B cell (primary cell): ENCODE measurements at regions not wholly inside any gene's neighbourhood (a gene's known extent, or its start where the extent isn't known, plus 50 kb on each side); places are given as distances from the start of the nearest gene placed in this dataset.

ENCODE experiments used
- ATAC-seq: fragments of 200-7000 bp; cut with Tn5 transposase; one replicate; pipeline ENCODE4 v1.10.0; 2021; ENCODE audit warnings: low read depth, mild to moderate bottlenecking, moderate number of reproducible peaks, moderate library complexity
- CTCF ChIA-PET: fragments of 350-600 bp; sonication (Branson Sonifier 250); formaldehyde crosslinking; loops from one replicate; lab custom pipeline; 2021; ENCODE audit warnings: antibody characterized with exemption, inconsistent platforms; lab: Charles Lee
- POLR2A ChIA-PET: fragments of 350-600 bp; sonication (Branson Sonifier 250); formaldehyde crosslinking; loops from one replicate; lab custom pipeline; 2021; ENCODE audit warnings: antibody characterized with exemption; lab: Charles Lee
- DNase-seq: peaks from one replicate; pipeline ENCODE4 v3.0.0; 2013
- H2AFZ ChIP-seq: 2 replicates; pipeline ENCODE4 v1.6.1; 2012; ENCODE audit warnings: mild to moderate bottlenecking, low read depth, low read length; ENCODE audit not compliant: insufficient read depth, poor library complexity, severe bottlenecking
- H3K27ac ChIP-seq, 2 donors: 1 replicate in 1 of 2; 2 replicates in 1 of 2; pipeline ENCODE4 v1.5.1; 2012 to 2013; ENCODE audit warnings: low read length in 2 of 2, mild to moderate bottlenecking in 2 of 2, moderate library complexity in 1 of 2
- H3K27me3 ChIP-seq, 4 experiments: fragments of 200-600 bp in 1 of 4; sonication (generic) in 1 of 4; replicated peaks in 1 of 4; 1 replicate in 2 of 4; 2 replicates in 2 of 4; pipeline versions ENCODE4 v1.6.1 to v1.7.0; 2013 to 2016; ENCODE audit warnings: low read length in 3 of 4, mild to moderate bottlenecking in 2 of 4, mixed read lengths in 1 of 4, moderate library complexity in 1 of 4; ENCODE audit not compliant: insufficient read depth in 4 of 4, control insufficient read depth in 3 of 4; ENCODE audit errors: control extremely low read depth in 1 of 4
- H3K36me3 ChIP-seq, 2 experiments: replicated peaks in 1 of 2; 1 replicate in 1 of 2; 2 replicates in 1 of 2; pipeline versions ENCODE4 v1.6.1 to v1.7.1; 2013; ENCODE audit warnings: low read length in 1 of 2; ENCODE audit not compliant: insufficient read depth in 2 of 2, control insufficient read depth in 1 of 2; ENCODE audit errors: control extremely low read depth in 1 of 2, extremely low read depth in 1 of 2
- H3K4me1 ChIP-seq, 2 donors: fragments of 200-600 bp in 1 of 2; sonication (generic) in 1 of 2; 1 replicate in 1 of 2; 2 replicates in 1 of 2; pipeline versions ENCODE4 v1.5.1 to v1.6.1; 2013 to 2017; ENCODE audit warnings: low read length in 2 of 2; ENCODE audit not compliant: control insufficient read depth in 2 of 2, insufficient read depth in 2 of 2
- H3K4me2 ChIP-seq: replicated peaks from 2 replicates; pipeline ENCODE3; 2012; ENCODE audit warnings: mild to moderate bottlenecking, low read depth, low read length; ENCODE audit not compliant: poor library complexity, severe bottlenecking
- H3K4me3 ChIP-seq, 5 experiments: fragments of 200-600 bp in 1 of 5; sonication (generic) in 1 of 5; 1 replicate in 3 of 5; 2 replicates in 2 of 5; pipeline versions ENCODE4 v1.5.1 to v1.7.0; 2011 to 2016; ENCODE audit warnings: low read length in 4 of 5, mild to moderate bottlenecking in 4 of 5, low read depth in 2 of 5, control low read depth in 1 of 5, moderate library complexity in 1 of 5; ENCODE audit not compliant: insufficient read depth in 1 of 5; ENCODE audit errors: control extremely low read depth in 1 of 5, extremely low read depth in 1 of 5
- H3K79me2 ChIP-seq: fragments of 200-600 bp; sonication (generic); one replicate; pipeline ENCODE4 v1.6.0; 2016; ENCODE audit warnings: low read length; ENCODE audit not compliant: control insufficient read depth, insufficient read depth
- H3K9ac ChIP-seq: fragments of 200-600 bp; sonication (generic); 2 replicates; pipeline ENCODE4 v1.6.1; 2017; ENCODE audit warnings: mild to moderate bottlenecking, low read length, moderate library complexity
- H3K9me3 ChIP-seq, 3 donors: one replicate each; pipeline versions ENCODE4 v1.6.1 to v1.7.1; 2013; ENCODE audit warnings: low read length in 2 of 3; ENCODE audit not compliant: control insufficient read depth in 2 of 3, insufficient read depth in 1 of 3; ENCODE audit errors: control extremely low read depth in 1 of 3
- H4K20me1 ChIP-seq: 2 replicates; pipeline ENCODE4 v1.6.0; 2012; ENCODE audit warnings: mild to moderate bottlenecking, low read length; ENCODE audit not compliant: insufficient read depth, control insufficient read depth, poor library complexity, severe bottlenecking
- H3K27ac Mint-ChIP-seq: one replicate; pipeline ENCODE4 v1.8.0; 2021; ENCODE audit warnings: mixed read lengths
- H3K27me3 Mint-ChIP-seq: one replicate; pipeline ENCODE4 v1.8.0; 2021; ENCODE audit warnings: mixed read lengths
- H3K4me1 Mint-ChIP-seq: one replicate; pipeline ENCODE4 v1.8.0; 2021; ENCODE audit warnings: mixed read lengths
- H3K4me3 Mint-ChIP-seq: one replicate; pipeline ENCODE4 v1.8.0; 2021; ENCODE audit warnings: mixed read lengths
- H3K9me3 Mint-ChIP-seq: one replicate; pipeline ENCODE4 v1.8.0; 2022; ENCODE audit warnings: mixed read lengths; ENCODE audit not compliant: insufficient read depth
- CTCF ChIP-seq: fragments of 200-600 bp; IDR thresholded peaks from one replicate; pipeline ENCODE4 v1.8.0; 2022; ENCODE audit warnings: antibody characterized with exemption, mild to moderate bottlenecking
- EZH2 ChIP-seq: IDR thresholded peaks from 2 replicates; pipeline ENCODE4 v1.6.1; 2012; ENCODE audit warnings: borderline replicate concordance, low read depth, mild to moderate bottlenecking, moderate library complexity, low read length; ENCODE audit not compliant: insufficient read depth, poor library complexity, severe bottlenecking
- WGBS: methylation state at CpG from one replicate; pipeline ENCODE4 v1.1.5; 2013; ENCODE audit warnings: missing lambda C conversion rate; ENCODE audit not compliant: insufficient coverage; 5-methylcytosine and 5-hydroxymethylcytosine counted together
- intact Hi-C: fragments of 100-400 bp; cut with micrococcal nuclease; formaldehyde crosslinking; loops from one replicate; pipeline ENCODE4 v1.10.0; 2022

- POLR2A ChIA-PET, result no interaction called here
Observed at GRCh38 chr7:10577866-10578374, 395.8 kb upstream of the PHF14 start.

DNA sequence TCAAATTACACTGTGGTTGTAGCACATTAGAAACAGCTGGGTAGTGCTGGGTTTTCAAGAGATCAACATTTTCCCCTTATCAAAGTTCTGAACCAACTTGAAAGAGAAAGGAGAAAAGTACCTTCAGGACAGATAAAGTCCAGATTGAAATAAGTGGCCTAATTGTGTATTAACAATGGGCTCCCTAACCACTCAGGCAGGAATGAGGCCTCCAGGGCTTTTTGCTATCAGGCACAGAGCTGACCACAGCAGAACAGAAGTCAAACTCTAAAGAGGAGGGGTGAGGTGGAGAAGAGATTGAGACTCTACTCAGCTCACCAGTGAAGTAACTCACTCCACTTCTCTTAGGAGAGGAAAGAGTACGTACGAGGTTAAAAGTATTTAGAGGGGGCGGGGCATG, 394.1 kb upstream of the PHF14 start:
- no peaks in the 10 kb centered on the region for H3K9me3 Mint-ChIP-seq
- Histone ChIP-seq H2AFZ (no peak overlapping the region), H3K27ac (no peak overlapping the region), H3K4me3 (no peak overlapping the region), H3K36me3 (no peaks in the 10 kb centered on the region), H3K4me1 (no peaks in the 10 kb centered on the region), H3K27me3 (no peaks in the 10 kb centered on the region), H4K20me1 (no peaks in the 10 kb centered on the region), H3K9me3 (no peaks in the 10 kb centered on the region), H3K9ac (no peak overlapping the region), H3K79me2 (no peaks in the 10 kb centered on the region), H3K4me2 (no peak overlapping the region)
- ATAC-seq (no peak), DNase-seq (no peak)
- POLR2A ChIA-PET, result no interaction called here
- intact Hi-C loops, result no loop called here
- H3K27ac Mint-ChIP-seq, result no peak overlapping the region
- H3K27me3 Mint-ChIP-seq, result no peaks in the 10 kb centered on the region
- CTCF ChIA-PET, result no interaction called here
- no CpG with 5 or more reads among the region's 3 CpGs for WGBS
- H3K4me1 Mint-ChIP-seq, result no peaks in the 10 kb centered on the region
- no peak overlapping the region for H3K4me3 Mint-ChIP-seq
- TF ChIP-seq CTCF (no peak), EZH2 (no peak)

More at GRCh38 chr7:10577866-10578374, 395.8 kb upstream of the PHF14 start:
- no peaks in the 10 kb centered on the region for H4K20me1 ChIP-seq
- H2AFZ ChIP-seq, result no peak overlapping the region
- H3K4me2 ChIP-seq, result no peak overlapping the region
- CTCF ChIA-PET, result no interaction called here
- no peaks in the 10 kb centered on the region for H3K79me2 ChIP-seq
- DNase-seq, result no peak
- no peaks in the 10 kb centered on the region for H3K9me3 ChIP-seq
- intact Hi-C loops, result no loop called here
- H3K27me3 ChIP-seq, result no peaks in the 10 kb centered on the region
- no peak overlapping the region for H3K9ac ChIP-seq
- no peaks in the 10 kb centered on the region for H3K4me1 ChIP-seq
- no peak for TF ChIP-seq EZH2
- no peak for TF ChIP-seq CTCF
- no peaks in the 10 kb centered on the region for H3K9me3 Mint-ChIP-seq
- ATAC-seq, result no peak
- no peak overlapping the region for H3K4me3 Mint-ChIP-seq
- no peaks in the 10 kb centered on the region for H3K36me3 ChIP-seq
- H3K27ac Mint-ChIP-seq, result no peak overlapping the region
- no CpG with 5 or more reads among the region's 3 CpGs for WGBS
- H3K27me3 Mint-ChIP-seq, result no peaks in the 10 kb centered on the region
- no peak overlapping the region for H3K4me3 ChIP-seq
- no peak overlapping the region for H3K27ac ChIP-seq
- no peaks in the 10 kb centered on the region for H3K4me1 Mint-ChIP-seq
